Lower leg skin (tissue), 3 donors: ENCODE measurements at regions not wholly inside any gene's neighbourhood (a gene's known extent, or its start where the extent isn't known, plus 50 kb on each side); places are given as distances from the start of the nearest gene placed in this dataset.

Experiments
- POLR2A ChIP-seq, 2 donors: fragments of 450-650 bp; IDR thresholded peaks; one replicate each; pipeline ENCODE4 v1.6.1; 2016 to 2017; ENCODE audit warnings: antibody characterized with exemption in 2 of 2, mild to moderate bottlenecking in 1 of 2, moderate library complexity in 1 of 2
- TF ChIP-seq, protein P1 (sequence below), 3 donors: fragments of 450-650 bp; IDR thresholded peaks; one replicate each; pipeline ENCODE4 v1.5.1; 2016; ENCODE audit warnings: antibody characterized with exemption in 3 of 3, mild to moderate bottlenecking in 3 of 3, moderate library complexity in 2 of 3

DNA sequence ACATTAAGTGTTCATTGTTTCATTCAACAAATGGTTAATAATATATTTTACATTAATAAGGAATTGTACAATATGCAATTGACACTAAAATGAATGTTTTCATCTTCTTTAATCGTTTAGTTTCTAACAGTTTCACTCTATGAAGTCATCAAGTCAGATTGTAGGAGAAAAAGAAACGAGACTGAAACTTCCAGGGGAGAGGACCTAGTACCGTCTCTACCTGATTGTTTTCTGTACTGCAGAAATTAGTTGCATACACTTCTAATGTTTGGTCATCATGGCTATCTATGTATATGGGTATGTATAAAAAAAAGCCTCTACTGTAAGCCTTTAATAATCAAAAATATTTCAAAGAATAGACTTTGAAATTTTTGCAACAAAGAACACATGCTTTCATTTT lies 1350.9 kb downstream of the ARAP2 start:
- TF ChIP-seq, protein P1, sequence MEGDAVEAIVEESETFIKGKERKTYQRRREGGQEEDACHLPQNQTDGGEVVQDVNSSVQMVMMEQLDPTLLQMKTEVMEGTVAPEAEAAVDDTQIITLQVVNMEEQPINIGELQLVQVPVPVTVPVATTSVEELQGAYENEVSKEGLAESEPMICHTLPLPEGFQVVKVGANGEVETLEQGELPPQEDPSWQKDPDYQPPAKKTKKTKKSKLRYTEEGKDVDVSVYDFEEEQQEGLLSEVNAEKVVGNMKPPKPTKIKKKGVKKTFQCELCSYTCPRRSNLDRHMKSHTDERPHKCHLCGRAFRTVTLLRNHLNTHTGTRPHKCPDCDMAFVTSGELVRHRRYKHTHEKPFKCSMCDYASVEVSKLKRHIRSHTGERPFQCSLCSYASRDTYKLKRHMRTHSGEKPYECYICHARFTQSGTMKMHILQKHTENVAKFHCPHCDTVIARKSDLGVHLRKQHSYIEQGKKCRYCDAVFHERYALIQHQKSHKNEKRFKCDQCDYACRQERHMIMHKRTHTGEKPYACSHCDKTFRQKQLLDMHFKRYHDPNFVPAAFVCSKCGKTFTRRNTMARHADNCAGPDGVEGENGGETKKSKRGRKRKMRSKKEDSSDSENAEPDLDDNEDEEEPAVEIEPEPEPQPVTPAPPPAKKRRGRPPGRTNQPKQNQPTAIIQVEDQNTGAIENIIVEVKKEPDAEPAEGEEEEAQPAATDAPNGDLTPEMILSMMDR (IDR thresholded peaks at IDR 0.05): no peak
- TF ChIP-seq POLR2A (IDR thresholded peaks at IDR 0.05): no peak
